Posterior cingulate gyrus (tissue), 11 donors: ENCODE measurements at regions not wholly inside any gene's neighbourhood (a gene's known extent, or its start where the extent isn't known, plus 50 kb on each side); places are given as distances from the start of the nearest gene placed in this dataset.

Experiments
- DNase-seq, 10 donors: peaks; one replicate each; pipeline versions ENCODE4 v3.0.0 to v3.0.0-alpha.2; 2020 to 2021; ENCODE audit warnings: mixed read lengths in 3 of 10
- intact Hi-C: fragments of 100-400 bp; cut with DNase I; formaldehyde crosslinking; loops from one replicate; pipeline ENCODE4 v1.15.1; 2023

DNA sequence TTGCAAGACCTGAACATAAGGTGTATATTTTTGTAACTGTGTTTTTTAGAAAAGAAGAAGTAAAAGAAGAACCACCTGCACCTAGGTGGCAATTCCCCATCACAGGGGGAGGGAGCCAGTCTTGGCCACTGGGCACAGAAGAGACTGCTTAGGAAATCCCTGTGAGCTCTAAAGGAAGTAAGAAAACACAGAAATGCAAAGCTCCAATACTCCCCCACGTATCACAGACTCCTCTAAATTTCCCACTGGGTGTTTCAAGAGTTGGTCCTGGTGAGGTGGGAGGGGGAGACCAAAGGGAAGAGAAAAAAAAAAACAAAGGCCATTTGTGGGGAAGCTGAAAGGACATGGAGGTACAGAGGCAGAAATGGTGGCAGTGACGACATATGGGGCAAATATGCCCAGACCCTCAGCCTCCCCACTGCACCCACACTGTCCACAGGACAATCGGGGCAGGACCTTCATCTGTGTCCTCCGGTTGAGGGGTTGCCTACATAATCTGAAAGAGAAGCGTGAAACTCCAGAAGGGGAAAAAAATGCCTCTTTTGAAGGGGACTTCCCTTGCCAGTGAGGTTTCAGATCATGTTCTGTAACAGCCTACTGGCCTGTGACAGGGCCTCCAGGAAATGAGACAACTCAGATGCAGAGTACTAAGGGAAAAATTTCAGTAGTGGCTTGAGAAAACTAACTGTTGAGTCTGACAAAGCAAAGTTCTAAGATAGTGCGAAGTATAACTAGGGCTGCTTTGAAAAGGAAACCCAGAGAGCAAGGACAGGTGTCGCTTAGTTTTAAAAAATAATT is 226.2 kb upstream of the MARCKS start:
- DNase-seq, result no peak
- intact Hi-C loops, result no loop called here

- intact Hi-C loops, result no loop called here
- DNase-seq, result no peak
Observed at GRCh38 chr6:113631666-113632065, 225.5 kb upstream of the MARCKS start.

- no peak for DNase-seq
- intact Hi-C loops, result no loop called here
Observed at GRCh38 chr6:113632220-113632864, 224.8 kb upstream of the MARCKS start.

- intact Hi-C loops, result no loop called here
- no peak for DNase-seq
Observed at GRCh38 chr6:113633638-113634037, 223.5 kb upstream of the MARCKS start.

- intact Hi-C loops, result no loop called here
- no peak for DNase-seq
Observed at GRCh38 chr6:113634352-113635163, 222.6 kb upstream of the MARCKS start.

DNA sequence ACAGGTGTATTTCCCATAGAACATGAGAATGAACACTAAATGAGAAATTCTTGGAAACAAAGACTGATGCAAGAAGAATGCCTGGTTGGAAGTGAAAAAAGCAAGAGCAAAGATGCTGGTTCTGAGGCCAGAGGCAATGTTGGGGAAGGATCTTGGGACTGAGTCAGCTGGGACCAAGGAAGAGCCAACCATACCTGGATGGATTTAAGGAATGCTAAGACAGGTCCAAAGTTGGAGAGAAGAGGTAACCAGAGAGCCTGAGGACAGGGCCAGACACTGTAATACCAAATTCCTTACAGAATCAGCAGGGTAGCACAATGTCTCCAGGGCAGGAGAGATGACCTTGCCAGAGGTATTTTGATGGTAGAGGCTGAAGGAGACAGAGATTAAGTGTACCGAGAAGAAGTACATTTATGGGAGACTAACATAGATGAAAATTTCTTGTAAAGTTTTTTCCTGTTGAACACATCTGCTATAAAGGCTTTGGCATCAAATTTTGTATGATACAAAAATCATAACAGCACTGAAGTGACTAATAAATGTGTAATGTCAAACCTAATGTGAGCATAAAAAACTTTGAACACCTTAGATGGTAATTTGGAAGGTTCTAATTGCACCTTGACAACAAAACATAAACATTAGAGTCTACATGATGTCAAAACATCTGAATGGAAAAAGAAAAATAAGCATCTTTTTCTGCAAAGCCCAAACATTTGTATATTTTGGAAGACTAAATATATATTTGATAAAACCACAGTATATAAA is 221.7 kb upstream of the MARCKS start:
- intact Hi-C loops, result no loop called here
- DNase-seq, result no peak

- intact Hi-C loops, result no loop called here
- no peak for DNase-seq
Observed at GRCh38 chr6:113636357-113636824, 220.8 kb upstream of the MARCKS start.

GRCh38 chr6:113640051-113640450 is 217.1 kb upstream of the MARCKS start:
- no peak for DNase-seq
- intact Hi-C loops, result no loop called here

DNA sequence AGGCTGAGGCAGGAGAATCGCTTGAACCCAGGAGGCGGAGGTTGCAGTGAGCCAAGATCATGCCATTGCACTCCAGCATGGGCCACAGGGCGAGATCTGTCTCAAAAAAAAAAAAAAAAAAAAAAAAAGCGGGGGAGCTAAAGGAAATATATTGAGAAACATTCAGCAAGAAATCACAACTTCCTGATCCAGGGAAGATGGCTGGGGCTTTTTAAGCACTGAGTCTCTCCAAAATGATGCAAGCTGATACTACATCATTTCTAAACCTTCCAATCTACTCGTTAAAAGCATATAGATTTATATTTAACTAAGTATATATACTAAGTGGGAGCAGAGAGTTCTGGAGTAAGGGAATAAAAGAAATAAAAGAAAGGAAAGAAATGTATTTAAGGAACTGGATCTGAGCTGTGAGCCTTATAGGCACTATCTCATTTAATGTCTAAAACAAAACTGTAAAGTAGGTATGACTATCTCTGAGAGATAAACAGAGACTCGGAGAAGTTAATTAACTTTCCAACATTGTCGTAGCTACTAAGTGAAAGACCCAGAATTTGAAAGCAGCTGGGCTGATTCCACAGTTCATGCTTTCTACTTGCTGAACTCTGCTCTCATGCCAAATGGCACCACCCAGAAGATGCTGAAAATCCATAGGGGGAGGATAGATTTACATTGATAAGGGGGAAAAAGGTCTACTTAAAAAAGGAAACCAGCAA is 215.0 kb upstream of the MARCKS start:
- no peak for DNase-seq
- intact Hi-C loops, result no loop called here

GRCh38 chr6:113642714-113643406 is 214.3 kb upstream of the MARCKS start:
- intact Hi-C loops, result no loop called here
- no peak for DNase-seq

DNA sequence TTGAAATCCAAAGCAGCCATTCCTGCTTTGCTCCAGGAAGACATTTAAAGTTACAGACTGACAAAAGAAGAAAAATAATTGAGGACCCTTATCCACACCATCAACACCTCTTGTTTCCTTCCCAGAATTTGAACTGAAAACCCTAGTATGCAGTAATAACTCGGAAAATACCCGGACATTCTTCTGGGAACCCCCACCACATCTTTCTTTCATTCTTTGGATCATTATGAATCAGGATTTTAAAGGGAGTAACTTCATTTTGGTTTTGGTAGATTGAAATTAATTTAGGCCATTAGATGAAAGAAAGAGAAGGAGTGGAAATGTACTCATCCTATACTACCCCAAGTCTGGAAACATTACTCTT is 213.8 kb upstream of the MARCKS start:
- DNase-seq, result no peak
- intact Hi-C loops, result no loop called here

DNA sequence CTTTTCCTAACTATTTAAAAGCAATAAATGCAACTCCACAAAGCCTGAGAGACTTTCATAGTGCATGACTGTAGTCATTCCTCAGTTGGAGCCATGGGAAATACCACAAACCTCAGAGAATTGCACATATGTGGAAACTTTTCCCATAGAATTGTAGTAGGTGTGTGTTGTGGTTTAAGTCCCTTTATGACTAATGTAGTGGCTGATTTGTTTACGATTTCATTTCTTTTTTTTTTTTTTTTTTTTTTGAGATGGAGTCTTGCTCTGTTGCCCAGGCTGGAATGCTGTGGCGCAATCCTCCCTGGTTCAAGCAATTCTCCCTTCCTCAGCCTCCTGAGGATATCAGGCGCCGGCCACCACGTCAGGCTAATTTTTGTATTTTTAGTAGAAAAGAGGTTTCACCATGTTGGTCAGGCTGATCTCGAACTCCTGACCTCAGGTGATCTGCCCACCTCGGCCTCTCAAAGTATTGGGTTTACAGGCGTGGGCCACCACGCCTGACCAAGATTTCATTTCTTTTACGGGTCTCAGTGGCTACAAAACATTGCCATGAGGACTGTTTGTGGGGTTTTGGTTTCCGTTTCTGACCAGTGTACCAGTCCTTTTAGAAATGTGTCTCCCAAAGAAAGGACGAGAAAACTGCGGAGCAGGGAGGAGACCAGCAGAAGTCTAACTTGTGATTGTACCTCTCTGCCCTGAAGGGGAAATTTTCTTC is 212.1 kb upstream of the MARCKS start:
- no peak for DNase-seq
- intact Hi-C loops, result no loop called here

- intact Hi-C loops, result no loop called here
- no peak for DNase-seq
Observed at GRCh38 chr6:113645576-113645970, 211.6 kb upstream of the MARCKS start.

DNA sequence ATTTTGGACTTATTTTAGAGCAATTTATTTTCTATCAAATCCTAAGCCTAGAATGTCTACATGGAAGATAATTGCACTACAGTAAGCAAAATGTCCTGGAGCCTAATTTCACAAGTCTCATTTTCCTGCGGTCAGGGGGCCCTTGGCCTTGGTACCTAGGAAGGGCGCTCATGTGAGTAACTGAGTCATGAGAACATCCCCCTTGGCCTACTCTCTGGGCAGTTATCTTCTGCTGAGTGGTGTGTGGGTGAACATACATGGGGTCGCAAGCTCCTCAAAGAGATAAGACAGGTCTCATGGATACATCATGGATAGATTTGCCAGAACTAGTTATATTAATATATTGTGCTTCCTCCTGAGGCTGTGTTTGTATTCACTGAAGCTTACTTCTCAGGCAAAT is 211.2 kb upstream of the MARCKS start:
- DNase-seq, result no peak
- intact Hi-C loops, result no loop called here

- no peak for DNase-seq
- intact Hi-C loops, result no loop called here
Observed at GRCh38 chr6:113646701-113647100, 210.4 kb upstream of the MARCKS start.

DNA sequence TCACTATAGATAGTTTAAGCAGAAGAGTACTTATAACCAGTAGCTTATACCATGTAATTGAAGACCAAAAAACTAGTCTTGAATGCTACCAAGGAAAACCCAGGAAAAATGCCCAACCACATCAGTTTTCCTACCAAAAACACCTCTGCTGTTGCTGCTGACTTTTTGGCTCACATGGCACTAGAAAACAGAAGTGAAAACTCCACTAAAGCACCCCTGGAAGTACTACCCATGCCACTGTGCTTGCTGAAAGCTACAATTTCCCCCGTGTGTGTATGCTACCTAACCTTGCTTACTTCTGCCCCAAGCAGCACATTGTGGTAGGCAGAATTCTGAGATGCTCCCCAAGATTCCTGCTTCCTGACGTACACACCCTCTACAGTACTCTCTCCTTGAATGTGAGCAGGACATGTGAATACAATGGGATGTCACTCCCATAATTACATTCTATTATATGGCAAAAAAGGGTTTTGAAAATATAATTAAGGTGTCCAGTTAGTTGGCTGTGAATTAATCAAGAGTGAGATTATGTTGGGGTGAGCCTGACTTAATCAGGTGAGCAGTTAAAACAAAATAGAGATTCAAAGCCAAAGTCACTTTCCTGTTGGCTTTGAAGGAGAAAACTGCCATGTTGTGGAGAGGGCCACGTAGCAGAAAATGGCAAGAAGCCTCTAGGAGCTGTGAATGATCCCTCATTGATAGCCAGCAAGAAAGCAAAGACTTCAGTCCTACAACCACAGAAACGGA is 209.8 kb upstream of the MARCKS start:
- DNase-seq, result no peak
- intact Hi-C loops, result no loop called here

GRCh38 chr6:113648698-113649097 is 208.4 kb upstream of the MARCKS start:
- intact Hi-C loops, result no loop called here
- no peak for DNase-seq

DNA sequence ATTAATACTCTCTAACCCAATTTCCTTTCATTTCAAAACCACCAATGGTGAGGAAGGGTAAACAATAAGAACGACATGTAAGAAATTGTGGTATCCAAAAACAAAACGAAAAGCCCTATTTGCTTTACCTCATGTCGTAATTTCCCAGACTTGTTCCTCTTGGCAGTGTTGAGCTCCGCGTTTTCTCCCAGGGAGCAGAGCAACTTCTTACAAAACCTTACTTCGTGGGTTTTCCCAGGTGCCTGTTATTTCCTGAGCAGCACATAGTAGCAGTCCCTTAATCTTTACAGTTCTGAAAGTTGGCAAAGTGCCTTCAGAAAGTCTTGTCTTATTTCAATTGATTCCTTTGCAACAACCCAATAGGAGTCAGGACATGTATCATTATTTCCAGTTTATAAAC is 207.9 kb upstream of the MARCKS start:
- DNase-seq, result no peak
- intact Hi-C loops, result no loop called here
